ENCODE measurements at regions not wholly inside any gene's neighbourhood (a gene's known extent, or its start where the extent isn't known, plus 50 kb on each side); places are given as distances from the start of the nearest gene placed in this dataset.
"Not testable (repeated sequence)": the region's sequence is repeated elsewhere in the genome, so short reads cannot be mapped to it uniquely, and the experiment has no call there.

GRCh38 chr4:102403116-102403515 lies 57.8 kb upstream of the SLC39A8 start:
- Histone ChIP-seq H3K27ac (ENCODE audit: insufficient read depth, low read length) (no peak overlapping the region), H2AFZ (ENCODE audit: low read length) (no peak overlapping the region), H3K9ac (ENCODE audit: insufficient read depth, low read length) (no peak overlapping the region), H3K36me3 (ENCODE audit: control insufficient read depth, insufficient read depth, low read length) (no peaks in the 10 kb centered on the region), H3K9me3 (ENCODE audit: control insufficient read depth, insufficient read depth, low read depth, low read length) (no peaks in the 10 kb centered on the region), H3K4me3 (replicated peaks in 1 of 4; ENCODE audit: control extremely low read depth in 1 of 4, insufficient read depth in 1 of 4, low read depth in 3 of 4, low read length in 4 of 4) (no peak overlapping the region), H3K4me2 (ENCODE audit: extremely low read depth, insufficient read depth, low read length) (no peak overlapping the region), H3K27me3 (ENCODE audit: control insufficient read depth, insufficient read depth, low read length) (no peaks in the 10 kb centered on the region), H4K20me1 (ENCODE audit: control insufficient read depth, extremely low read depth, insufficient read depth, low read length) (no peaks in the 10 kb centered on the region), H3K4me1 (ENCODE audit: control insufficient read depth, extremely low read depth, insufficient read depth, low read length) (no peaks in the 10 kb centered on the region), H3K79me2 (ENCODE audit: control insufficient read depth, insufficient read depth, low read length) (no peaks in the 10 kb centered on the region)
- no peak for DNase-seq (ENCODE audit: low read depth in 2 of 2)
- no peak for TF ChIP-seq EZH2 (IDR thresholded peaks at IDR 0.05; ENCODE audit: low read length, missing control alignments)
- TF ChIP-seq CTCF (conservative IDR thresholded peaks at IDR 0.05 in 1 of 2, IDR thresholded peaks at IDR 0.05 in 1 of 2; ENCODE audit: low read depth in 1 of 2, low read length in 2 of 2) = no peak

- H3K4me1 ChIP-seq (ENCODE audit: control insufficient read depth, extremely low read depth, insufficient read depth, low read length) = no peaks in the 10 kb centered on the region
- no peaks in the 10 kb centered on the region for H3K27me3 ChIP-seq (ENCODE audit: control insufficient read depth, insufficient read depth, low read length)
- no peaks in the 10 kb centered on the region for H4K20me1 ChIP-seq (ENCODE audit: control insufficient read depth, extremely low read depth, insufficient read depth, low read length)
- TF ChIP-seq EZH2 (IDR thresholded peaks at IDR 0.05; ENCODE audit: low read length, missing control alignments) (no peak), CTCF (conservative IDR thresholded peaks at IDR 0.05 in 1 of 2, IDR thresholded peaks at IDR 0.05 in 1 of 2; ENCODE audit: low read depth in 1 of 2, low read length in 2 of 2) (no peak)
- no peak overlapping the region for H2AFZ ChIP-seq (ENCODE audit: low read length)
- H3K9me3 ChIP-seq (ENCODE audit: control insufficient read depth, insufficient read depth, low read depth, low read length) = no peaks in the 10 kb centered on the region
- H3K36me3 ChIP-seq (ENCODE audit: control insufficient read depth, insufficient read depth, low read length) = no peaks in the 10 kb centered on the region
- no peak overlapping the region for H3K9ac ChIP-seq (ENCODE audit: insufficient read depth, low read length)
- H3K4me2 ChIP-seq (ENCODE audit: extremely low read depth, insufficient read depth, low read length) = no peak overlapping the region
- H3K4me3 ChIP-seq (replicated peaks in 1 of 4; ENCODE audit: control extremely low read depth in 1 of 4, insufficient read depth in 1 of 4, low read depth in 3 of 4, low read length in 4 of 4) = no peak overlapping the region
- DNase-seq (ENCODE audit: low read depth in 2 of 2) = no peak
- no peaks in the 10 kb centered on the region for H3K79me2 ChIP-seq (ENCODE audit: control insufficient read depth, insufficient read depth, low read length)
- H3K27ac ChIP-seq (ENCODE audit: insufficient read depth, low read length) = no peak overlapping the region
Measured at GRCh38 chr4:102404431-102404969, 59.2 kb upstream of the SLC39A8 start.

GRCh38 chr4:102405821-102406401 lies 60.6 kb upstream of the SLC39A8 start:
- Histone ChIP-seq H3K9me3 (ENCODE audit: control insufficient read depth, insufficient read depth, low read depth, low read length) (no peaks in the 10 kb centered on the region), H3K4me1 (ENCODE audit: control insufficient read depth, extremely low read depth, insufficient read depth, low read length) (no peaks in the 10 kb centered on the region), H3K9ac (ENCODE audit: insufficient read depth, low read length) (no peak overlapping the region), H2AFZ (ENCODE audit: low read length) (no peak overlapping the region), H3K79me2 (ENCODE audit: control insufficient read depth, insufficient read depth, low read length) (no peaks in the 10 kb centered on the region), H4K20me1 (ENCODE audit: control insufficient read depth, extremely low read depth, insufficient read depth, low read length) (no peaks in the 10 kb centered on the region), H3K27ac (ENCODE audit: insufficient read depth, low read length) (no peak overlapping the region), H3K36me3 (ENCODE audit: control insufficient read depth, insufficient read depth, low read length) (no peaks in the 10 kb centered on the region), H3K4me3 (replicated peaks in 1 of 4; ENCODE audit: control extremely low read depth in 1 of 4, insufficient read depth in 1 of 4, low read depth in 3 of 4, low read length in 4 of 4) (no peak overlapping the region), H3K4me2 (ENCODE audit: extremely low read depth, insufficient read depth, low read length) (no peak overlapping the region), H3K27me3 (ENCODE audit: control insufficient read depth, insufficient read depth, low read length) (no peaks in the 10 kb centered on the region)
- TF ChIP-seq EZH2 (IDR thresholded peaks at IDR 0.05; ENCODE audit: low read length, missing control alignments) = no peak
- no peak for DNase-seq (ENCODE audit: low read depth in 2 of 2)

- not testable (repeated sequence) for H3K4me3 ChIP-seq (replicated peaks in 1 of 4; ENCODE audit: control extremely low read depth in 1 of 4, insufficient read depth in 1 of 4, low read depth in 3 of 4, low read length in 4 of 4); H3K9me3 ChIP-seq (ENCODE audit: control insufficient read depth, insufficient read depth, low read depth, low read length); DNase-seq (ENCODE audit: low read depth in 2 of 2); H3K27me3 ChIP-seq (ENCODE audit: control insufficient read depth, insufficient read depth, low read length); H2AFZ ChIP-seq (ENCODE audit: low read length); H3K36me3 ChIP-seq (ENCODE audit: control insufficient read depth, insufficient read depth, low read length); H3K9ac ChIP-seq (ENCODE audit: insufficient read depth, low read length); H3K27ac ChIP-seq (ENCODE audit: insufficient read depth, low read length); H3K79me2 ChIP-seq (ENCODE audit: control insufficient read depth, insufficient read depth, low read length); H3K4me2 ChIP-seq (ENCODE audit: extremely low read depth, insufficient read depth, low read length); H3K4me1 ChIP-seq (ENCODE audit: control insufficient read depth, extremely low read depth, insufficient read depth, low read length); H4K20me1 ChIP-seq (ENCODE audit: control insufficient read depth, extremely low read depth, insufficient read depth, low read length)
Measured at GRCh38 chr4:102410884-102411283, 65.6 kb upstream of the SLC39A8 start.
